ENCODE measurements at regions not wholly inside any gene's neighbourhood (a gene's known extent, or its start where the extent isn't known, plus 50 kb on each side); places are given as distances from the start of the nearest gene placed in this dataset.

- FAIRE-seq: no peak
- Histone ChIP-seq H4K20me1 (ENCODE audit: control insufficient read depth, extremely low read depth, insufficient read depth, low read length) (no peaks in the 10 kb centered on the region), H3K27me3 (ENCODE audit: control insufficient read depth, extremely low read depth, insufficient read depth, low read length) (no peaks in the 10 kb centered on the region), H3K4me3 (ENCODE audit: control insufficient read depth in 2 of 3, extremely low read depth in 1 of 3, insufficient read depth in 2 of 3, low read depth in 1 of 3, low read length in 3 of 3) (no peak overlapping the region), H3K9ac (ENCODE audit: control insufficient read depth, extremely low read depth, insufficient read depth, low read length) (no peak overlapping the region), H3K4me2 (ENCODE audit: control insufficient read depth, extremely low read depth, insufficient read depth, low read depth, low read length) (no peak overlapping the region), H3K9me3 (ENCODE audit: control insufficient read depth, low read depth, low read length) (no peaks in the 10 kb centered on the region), H2AFZ (ENCODE audit: control insufficient read depth, low read length) (no peak overlapping the region), H3K79me2 (ENCODE audit: control insufficient read depth, insufficient read depth, low read length) (no peaks in the 10 kb centered on the region), H3K36me3 (ENCODE audit: control insufficient read depth in 2 of 2, extremely low read depth in 1 of 2, insufficient read depth in 2 of 2, low read length in 2 of 2) (no peaks in the 10 kb centered on the region), H3K27ac (ENCODE audit: control insufficient read depth, insufficient read depth, low read length) (no peak overlapping the region), H3K4me1 (ENCODE audit: control insufficient read depth, extremely low read depth, insufficient read depth, low read length) (no peaks in the 10 kb centered on the region), H3K9me1 (ENCODE audit: control insufficient read depth, extremely low read depth, insufficient read depth, low read length) (no peaks in the 10 kb centered on the region)
- dilution Hi-C loops (cut with MboI; ENCODE audit: extremely low pct_ligation_motif_present, low sequenced_read_pairs): no loop called here
- TF ChIP-seq CTCF (optimal IDR thresholded peaks at IDR 0.05 in 1 of 3, IDR thresholded peaks at IDR 0.05 in 1 of 3, conservative IDR thresholded peaks at IDR 0.05 in 1 of 3; ENCODE audit: extremely low read depth in 1 of 3, insufficient read depth in 2 of 3, low read length in 3 of 3): no peak
- no peak for TF ChIP-seq EZH2 (IDR thresholded peaks at IDR 0.05; ENCODE audit: low read length)
- no peak for DNase-seq (ENCODE audit: low read depth, low spot score)
Observed at GRCh38 chr2:217270485-217271121, 410.7 kb upstream of the TNP1 start.

- dilution Hi-C loops (cut with MboI; ENCODE audit: extremely low pct_ligation_motif_present, low sequenced_read_pairs): no loop called here
- Histone ChIP-seq H4K20me1 (ENCODE audit: control insufficient read depth, extremely low read depth, insufficient read depth, low read length) (no peaks in the 10 kb centered on the region), H3K4me2 (ENCODE audit: control insufficient read depth, extremely low read depth, insufficient read depth, low read depth, low read length) (no peak overlapping the region), H3K27me3 (ENCODE audit: control insufficient read depth, extremely low read depth, insufficient read depth, low read length) (no peaks in the 10 kb centered on the region), H3K9me3 (ENCODE audit: control insufficient read depth, low read depth, low read length) (no peaks in the 10 kb centered on the region), H3K36me3 (ENCODE audit: control insufficient read depth in 2 of 2, extremely low read depth in 1 of 2, insufficient read depth in 2 of 2, low read length in 2 of 2) (no peaks in the 10 kb centered on the region), H2AFZ (ENCODE audit: control insufficient read depth, low read length) (no peak overlapping the region), H3K79me2 (ENCODE audit: control insufficient read depth, insufficient read depth, low read length) (no peaks in the 10 kb centered on the region), H3K9me1 (ENCODE audit: control insufficient read depth, extremely low read depth, insufficient read depth, low read length) (no peaks in the 10 kb centered on the region), H3K27ac (ENCODE audit: control insufficient read depth, insufficient read depth, low read length) (no peak overlapping the region), H3K4me1 (ENCODE audit: control insufficient read depth, extremely low read depth, insufficient read depth, low read length) (no peaks in the 10 kb centered on the region), H3K9ac (ENCODE audit: control insufficient read depth, extremely low read depth, insufficient read depth, low read length) (no peak overlapping the region), H3K4me3 (ENCODE audit: control insufficient read depth in 2 of 3, extremely low read depth in 1 of 3, insufficient read depth in 2 of 3, low read depth in 1 of 3, low read length in 3 of 3) (no peak overlapping the region)
- FAIRE-seq (no peak), DNase-seq (ENCODE audit: low read depth, low spot score) (no peak)
- no peak for TF ChIP-seq CTCF (optimal IDR thresholded peaks at IDR 0.05 in 1 of 3, IDR thresholded peaks at IDR 0.05 in 1 of 3, conservative IDR thresholded peaks at IDR 0.05 in 1 of 3; ENCODE audit: extremely low read depth in 1 of 3, insufficient read depth in 2 of 3, low read length in 3 of 3)
- no peak for TF ChIP-seq EZH2 (IDR thresholded peaks at IDR 0.05; ENCODE audit: low read length)
Observed at GRCh38 chr2:217269701-217270484, 410.0 kb upstream of the TNP1 start.

Measured in keratinocyte (primary cell).